AG04450 (cell line): ENCODE measurements at regions not wholly inside any gene's neighbourhood (a gene's known extent, or its start where the extent isn't known, plus 50 kb on each side); places are given as distances from the start of the nearest gene placed in this dataset.

ENCODE experiments used
- CTCF ChIA-PET: fragments of 300-600, 350-600 bp; formaldehyde crosslinking; extraction: SDS; loops from one replicate; lab custom pipeline; 2022; ENCODE audit warnings: antibody characterized with exemption, inconsistent platforms; lab: Charles Lee
- POLR2A ChIA-PET: fragments of 350-600 bp; formaldehyde crosslinking; extraction: SDS; loops from one replicate; lab custom pipeline; 2021; ENCODE audit warnings: antibody characterized with exemption, inconsistent platforms; lab: Yijun Ruan, JAX
- DNase-seq: peaks from one replicate; pipeline ENCODE4 v3.0.0-alpha.2; 2011; ENCODE audit warnings: low read depth, low spot score
- H3K27ac ChIP-seq: one replicate; pipeline ENCODE4 v1.5.1; 2012; ENCODE audit warnings: low read depth, low read length, control low read depth
- H3K27me3 ChIP-seq: one replicate; pipeline ENCODE4 v1.6.0; 2012; ENCODE audit warnings: low read length; ENCODE audit not compliant: control insufficient read depth, insufficient read depth
- H3K4me3 ChIP-seq: 2 replicates; pipeline ENCODE4 v1.5.1; 2011; ENCODE audit warnings: mild to moderate bottlenecking, low read depth, low read length, control low read depth
- H3K9me3 ChIP-seq: 2 replicates; pipeline ENCODE4 v1.5.1; 2012; ENCODE audit warnings: low read length; ENCODE audit not compliant: control insufficient read depth, insufficient read depth
- TF ChIP-seq, protein P1 (sequence below): IDR thresholded peaks from 2 replicates; pipeline ENCODE4 v1.5.1; 2011; ENCODE audit warnings: low read depth, low read length, control low read depth, inconsistent platforms

DNA sequence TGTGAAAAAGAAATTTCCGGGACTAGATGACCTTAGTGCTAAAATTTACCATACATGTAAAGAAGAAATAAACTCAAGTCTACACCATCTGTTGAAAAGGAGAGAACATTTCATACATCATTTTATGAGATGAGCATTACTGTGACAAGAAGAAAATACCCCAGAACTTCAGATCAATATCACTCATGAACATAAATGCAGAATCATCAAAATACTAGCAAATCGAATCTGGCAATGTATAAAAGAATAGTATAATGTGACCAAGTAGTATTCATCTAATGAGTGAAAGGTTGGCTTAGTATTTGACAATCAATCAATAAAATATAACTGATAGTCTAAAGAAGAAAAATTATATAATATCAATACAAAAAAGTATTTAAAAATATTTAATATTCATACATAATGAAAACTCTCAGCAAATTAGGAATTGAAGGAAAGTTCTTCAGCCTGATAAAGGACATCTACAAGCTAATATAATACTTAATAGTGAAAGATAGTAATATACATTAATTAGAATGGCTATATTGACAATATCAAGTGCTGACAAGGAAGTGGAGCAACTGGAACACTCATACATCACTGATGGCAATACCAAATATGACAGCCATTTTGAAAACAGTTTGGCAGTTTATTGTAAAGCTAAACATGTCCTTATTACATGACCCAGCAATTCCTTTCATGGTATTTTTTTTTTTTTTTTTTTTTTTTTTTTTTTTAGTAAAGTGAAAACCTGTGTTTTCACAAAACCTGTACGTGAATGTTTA lies 231.4 kb upstream of the ZEB2 start:
- Histone ChIP-seq H3K27me3 (no peaks in the 10 kb centered on the region), H3K27ac (no peak overlapping the region), H3K4me3 (no peak overlapping the region), H3K9me3 (peaks cover 7% of the 10 kb centered on the region; the same call in 1 of the 2 replicates)
- TF ChIP-seq, protein P1, sequence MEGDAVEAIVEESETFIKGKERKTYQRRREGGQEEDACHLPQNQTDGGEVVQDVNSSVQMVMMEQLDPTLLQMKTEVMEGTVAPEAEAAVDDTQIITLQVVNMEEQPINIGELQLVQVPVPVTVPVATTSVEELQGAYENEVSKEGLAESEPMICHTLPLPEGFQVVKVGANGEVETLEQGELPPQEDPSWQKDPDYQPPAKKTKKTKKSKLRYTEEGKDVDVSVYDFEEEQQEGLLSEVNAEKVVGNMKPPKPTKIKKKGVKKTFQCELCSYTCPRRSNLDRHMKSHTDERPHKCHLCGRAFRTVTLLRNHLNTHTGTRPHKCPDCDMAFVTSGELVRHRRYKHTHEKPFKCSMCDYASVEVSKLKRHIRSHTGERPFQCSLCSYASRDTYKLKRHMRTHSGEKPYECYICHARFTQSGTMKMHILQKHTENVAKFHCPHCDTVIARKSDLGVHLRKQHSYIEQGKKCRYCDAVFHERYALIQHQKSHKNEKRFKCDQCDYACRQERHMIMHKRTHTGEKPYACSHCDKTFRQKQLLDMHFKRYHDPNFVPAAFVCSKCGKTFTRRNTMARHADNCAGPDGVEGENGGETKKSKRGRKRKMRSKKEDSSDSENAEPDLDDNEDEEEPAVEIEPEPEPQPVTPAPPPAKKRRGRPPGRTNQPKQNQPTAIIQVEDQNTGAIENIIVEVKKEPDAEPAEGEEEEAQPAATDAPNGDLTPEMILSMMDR = no peak
- ChIA-PET POLR2A (no interaction called here), CTCF (interaction anchor here (0.6 kb wide), 1 partner anchor 719 kb away, joined by 3 read pairs; no protein-coding TSS in a partner anchor)
- no peak for DNase-seq

DNA sequence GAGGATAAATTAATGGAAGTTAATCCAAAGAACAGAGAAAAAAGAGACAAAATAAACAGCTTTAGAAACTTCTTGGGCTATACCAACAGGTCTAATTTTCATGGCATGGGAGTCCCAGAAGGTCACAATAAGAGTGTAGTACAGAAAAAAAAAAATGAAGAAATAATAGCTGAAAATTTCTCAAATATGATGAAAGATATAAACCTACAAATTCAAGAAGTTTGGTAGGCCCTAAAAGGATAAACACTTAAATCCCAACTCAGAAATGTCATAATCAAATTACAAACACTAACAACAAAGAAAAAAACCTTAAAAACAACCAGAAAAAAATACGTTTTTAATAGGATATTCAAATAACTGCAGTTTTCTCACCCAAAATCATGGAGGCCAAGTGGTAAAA lies 229.3 kb upstream of the ZEB2 start:
- DNase-seq = no peak
- H3K27ac ChIP-seq = no peak overlapping the region
- H3K27me3 ChIP-seq = no peaks in the 10 kb centered on the region
- H3K9me3 ChIP-seq = peaks cover 7% of the 10 kb centered on the region
- H3K4me3 ChIP-seq = no peak overlapping the region
- TF ChIP-seq, protein P1 = no peak
- CTCF ChIA-PET = interaction anchor here (0.6 kb wide), 1 partner anchor 47 kb away, joined by 3 read pairs; no protein-coding TSS in a partner anchor
- POLR2A ChIA-PET = no interaction called here

DNA sequence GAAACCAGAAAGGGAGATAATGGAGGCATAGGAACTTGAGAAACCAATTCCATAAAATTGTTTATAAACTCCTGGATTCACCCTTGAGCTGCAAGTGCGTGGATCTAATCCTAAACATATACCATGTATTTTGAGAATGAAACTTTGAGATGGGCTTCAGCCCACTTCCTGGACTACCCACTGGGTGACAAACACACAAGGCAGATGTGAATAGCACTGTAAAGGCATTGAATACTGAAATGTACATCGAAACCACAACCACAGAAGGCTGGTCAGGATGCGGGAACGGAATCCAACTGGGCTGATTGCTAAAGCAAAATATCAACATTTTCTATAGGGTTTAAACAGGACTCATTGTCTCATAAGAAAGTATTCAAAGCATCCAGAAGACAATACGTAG lies 228.5 kb upstream of the ZEB2 start:
- Histone ChIP-seq H3K4me3 (no peak overlapping the region), H3K9me3 (peaks cover 7% of the 10 kb centered on the region), H3K27me3 (no peaks in the 10 kb centered on the region), H3K27ac (no peak overlapping the region)
- CTCF ChIA-PET = interaction anchor here (0.6 kb wide), 1 partner anchor 47 kb away, joined by 3 read pairs; no protein-coding TSS in a partner anchor
- TF ChIP-seq, protein P1 = no peak
- DNase-seq = no peak
- POLR2A ChIA-PET = no interaction called here

DNA sequence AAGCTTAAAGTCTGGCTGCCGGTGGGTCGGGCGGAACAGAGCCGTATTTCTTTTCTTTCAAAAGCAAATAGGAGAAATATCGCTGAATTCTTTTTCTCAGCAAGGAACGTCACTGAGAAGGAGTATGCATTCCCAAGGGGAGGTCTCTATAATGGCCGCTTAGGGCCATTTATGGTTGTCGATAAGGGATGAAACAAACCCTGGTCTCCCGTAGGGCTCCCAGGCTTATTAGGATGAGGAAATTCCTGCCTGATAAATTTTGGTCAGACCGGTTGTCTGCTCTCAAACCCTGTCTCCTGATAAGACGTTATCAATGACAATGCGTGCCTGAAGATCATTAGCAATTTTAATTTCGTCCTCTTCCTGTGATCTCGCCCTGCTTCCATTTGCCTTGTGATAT lies 227.7 kb upstream of the ZEB2 start:
- H3K9me3 ChIP-seq = peaks cover 7% of the 10 kb centered on the region
- no peaks in the 10 kb centered on the region for H3K27me3 ChIP-seq
- H3K27ac ChIP-seq = no peak overlapping the region
- ChIA-PET CTCF (no interaction called here), POLR2A (no interaction called here)
- TF ChIP-seq, protein P1 = no peak
- no peak overlapping the region for H3K4me3 ChIP-seq
- no peak for DNase-seq

DNA sequence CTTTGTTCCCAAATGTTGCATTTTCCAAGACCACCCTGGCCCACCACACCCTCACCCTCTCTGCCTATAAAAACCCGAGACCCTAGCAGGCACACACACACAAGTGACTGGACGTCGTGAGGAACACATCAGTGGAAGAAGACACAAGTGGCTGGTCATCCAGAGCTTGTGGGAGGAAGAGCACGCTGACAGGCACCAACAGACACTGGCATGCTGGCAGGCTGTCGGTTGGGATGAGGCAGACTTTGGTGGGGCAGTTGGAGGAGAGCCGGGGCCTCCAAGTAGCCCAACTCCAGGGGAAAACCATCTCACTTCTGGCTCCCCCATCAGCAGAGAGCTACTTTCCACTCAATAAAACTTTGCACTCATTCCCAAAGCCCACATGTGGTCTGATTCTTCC lies 225.5 kb upstream of the ZEB2 start:
- no peak for DNase-seq
- Histone ChIP-seq H3K27ac (no peak overlapping the region), H3K9me3 (peaks cover 7% of the 10 kb centered on the region), H3K27me3 (no peaks in the 10 kb centered on the region), H3K4me3 (no peak overlapping the region)
- ChIA-PET CTCF (no interaction called here), POLR2A (no interaction called here)
- TF ChIP-seq, protein P1 = no peak
